OCI-LY1 (cell line): ENCODE measurements at regions not wholly inside any gene's neighbourhood (a gene's known extent, or its start where the extent isn't known, plus 50 kb on each side); places are given as distances from the start of the nearest gene placed in this dataset.
A peak's percentile ranks its signal among the peaks of the same experiment; 100 is the strongest.

Experiments
- H2AFZ ChIP-seq: fragments of 200-600 bp; sonication (generic), shearing (Covaris generic); 2 replicates; pipeline ENCODE4 v1.6.0; 2014; ENCODE audit warnings: antibody characterized with exemption, mild to moderate bottlenecking, low read length
- H3F3A ChIP-seq: fragments of 200-600 bp; sonication (generic), shearing (Covaris generic); 2 replicates; pipeline ENCODE4 v1.6.0; 2014; ENCODE audit warnings: mild to moderate bottlenecking, antibody characterized with exemption, low read length, moderate library complexity; ENCODE audit not compliant: insufficient read depth
- H3K27ac ChIP-seq: fragments of 200-600 bp; sonication (generic); 2 replicates; pipeline ENCODE4 v1.5.1; 2014; ENCODE audit warnings: low read length, mixed run types, mild to moderate bottlenecking, low read depth; ENCODE audit not compliant: poor library complexity, severe bottlenecking
- H3K27me3 ChIP-seq: fragments of 200-600 bp; sonication (generic); 2 replicates; pipeline ENCODE4 v1.6.0; 2014; ENCODE audit warnings: antibody characterized with exemption, mild to moderate bottlenecking, low read length, moderate library complexity; ENCODE audit not compliant: insufficient read depth
- H3K36me3 ChIP-seq: fragments of 200-600 bp; sonication (generic); 2 replicates; pipeline ENCODE4 v1.6.1; 2014; ENCODE audit warnings: mild to moderate bottlenecking, antibody characterized with exemption, low read length, moderate library complexity, mixed read lengths; ENCODE audit not compliant: insufficient read depth
- H3K4me1 ChIP-seq: fragments of 200-600 bp; sonication (generic); 2 replicates; pipeline ENCODE4 v1.5.1; 2014; ENCODE audit warnings: mild to moderate bottlenecking, low read length, moderate library complexity; ENCODE audit not compliant: insufficient read depth, severe bottlenecking
- H3K4me2 ChIP-seq: fragments of 200-600 bp; sonication (generic), shearing (Covaris generic); 2 replicates; pipeline ENCODE4 v1.6.1; 2014; ENCODE audit warnings: low read length
- H3K4me3 ChIP-seq: fragments of 200-600 bp; sonication (generic); 2 replicates; pipeline ENCODE4 v1.5.1; 2014; ENCODE audit warnings: low read length, low read depth, mild to moderate bottlenecking, mixed read lengths; ENCODE audit not compliant: poor library complexity, severe bottlenecking
- H3K79me2 ChIP-seq: fragments of 200-600 bp; shearing (Covaris generic); 2 replicates; pipeline ENCODE4 v1.6.1; 2016; ENCODE audit warnings: mixed run types, low read length, mixed read lengths; ENCODE audit not compliant: insufficient read depth
- H3K9ac ChIP-seq: fragments of 200-600 bp; sonication (generic), shearing (Covaris generic); 2 replicates; pipeline ENCODE4 v1.6.1; 2014; ENCODE audit warnings: mild to moderate bottlenecking, low read length, mixed read lengths
- H3K9me2 ChIP-seq: fragments of 200-600 bp; sonication (generic), shearing (Covaris generic); 2 replicates; pipeline ENCODE4 v1.6.1; 2014; ENCODE audit warnings: low read depth, mild to moderate bottlenecking, low read length, mixed read lengths
- H3K9me3 ChIP-seq: fragments of 200-600 bp; shearing (Covaris generic); 2 replicates; pipeline ENCODE4 v1.6.1; 2014; ENCODE audit warnings: low read length, mixed read lengths
- H4K20me1 ChIP-seq: fragments of 200-600 bp; sonication (generic), shearing (Covaris generic); 2 replicates; pipeline ENCODE4 v1.6.0; 2016; ENCODE audit warnings: mild to moderate bottlenecking, low read length; ENCODE audit not compliant: insufficient read depth
- CTCF ChIP-seq: fragments of 200-600 bp; sonication (generic), shearing (Covaris generic); IDR thresholded peaks from 2 replicates; pipeline ENCODE4 v1.5.1; 2017; ENCODE audit warnings: mild to moderate bottlenecking, antibody characterized with exemption, low read length, moderate library complexity, mixed read lengths
- EZH2 ChIP-seq: fragments of 200-600 bp; sonication (generic), shearing (Covaris generic); IDR thresholded peaks from 2 replicates; pipeline ENCODE4 v1.8.0; 2017; ENCODE audit warnings: borderline replicate concordance, mixed run types, mild to moderate bottlenecking, antibody characterized with exemption, low read length, moderate library complexity, mixed read lengths

- H3K4me1 ChIP-seq: peaks cover 18% of the 10 kb centered on the region
- no peaks in the 10 kb centered on the region for H3K9me2 ChIP-seq
- H3K27ac ChIP-seq: no peak overlapping the region
- no peaks in the 10 kb centered on the region for H3K27me3 ChIP-seq
- peak overlapping the region; percentile 51; the same call in 1 of the 2 replicates for H3K4me2 ChIP-seq
- no peaks in the 10 kb centered on the region for H3F3A ChIP-seq
- no peak overlapping the region for H2AFZ ChIP-seq
- TF ChIP-seq EZH2 (no peak), CTCF (no peak)
- no peaks in the 10 kb centered on the region for H3K9me3 ChIP-seq
- H3K9ac ChIP-seq: no peak overlapping the region
- H4K20me1 ChIP-seq: no peaks in the 10 kb centered on the region
- no peak overlapping the region for H3K4me3 ChIP-seq
- no peaks in the 10 kb centered on the region for H3K36me3 ChIP-seq
- H3K79me2 ChIP-seq: no peaks in the 10 kb centered on the region
These were observed 98.0 kb upstream of the PIK3CG start for GRCh38 chr7:106767078-106767477.

- H3K9ac ChIP-seq: 0 out of 2 replicates have a peak overlapping the region, but pooled peaks have one; percentile 7
- no peaks in the 10 kb centered on the region for H3K9me2 ChIP-seq
- H3F3A ChIP-seq: no peaks in the 10 kb centered on the region
- H2AFZ ChIP-seq: peak overlapping the region; percentile 70
- H3K27me3 ChIP-seq: no peaks in the 10 kb centered on the region
- no peaks in the 10 kb centered on the region for H4K20me1 ChIP-seq
- peaks cover 18% of the 10 kb centered on the region for H3K4me1 ChIP-seq
- H3K36me3 ChIP-seq: no peaks in the 10 kb centered on the region
- H3K4me3 ChIP-seq: peak overlapping the region; percentile 37
- no peak for TF ChIP-seq EZH2
- TF ChIP-seq CTCF: no peak
- peak overlapping the region; percentile 51 for H3K4me2 ChIP-seq
- H3K9me3 ChIP-seq: no peaks in the 10 kb centered on the region
- no peak overlapping the region for H3K27ac ChIP-seq
- H3K79me2 ChIP-seq: no peaks in the 10 kb centered on the region
These were observed 97.4 kb upstream of the PIK3CG start for GRCh38 chr7:106767498-106768323.

- no peaks in the 10 kb centered on the region for H3K36me3 ChIP-seq
- no peaks in the 10 kb centered on the region for H3K9me3 ChIP-seq
- TF ChIP-seq CTCF: no peak
- TF ChIP-seq EZH2: no peak
- 0 out of 2 replicates have a peak overlapping the region, but pooled peaks have one; percentile 7 for H3K9ac ChIP-seq
- H3K4me3 ChIP-seq: peak overlapping the region; percentile 37
- peak overlapping the region; percentile 51 for H3K4me2 ChIP-seq
- H3K4me1 ChIP-seq: peaks cover 18% of the 10 kb centered on the region
- H3K27me3 ChIP-seq: no peaks in the 10 kb centered on the region
- no peaks in the 10 kb centered on the region for H3F3A ChIP-seq
- H3K79me2 ChIP-seq: no peaks in the 10 kb centered on the region
- no peak overlapping the region for H3K27ac ChIP-seq
- no peaks in the 10 kb centered on the region for H4K20me1 ChIP-seq
- H3K9me2 ChIP-seq: no peaks in the 10 kb centered on the region
- H2AFZ ChIP-seq: peak overlapping the region; percentile 70
These were observed 96.7 kb upstream of the PIK3CG start for GRCh38 chr7:106768324-106768751.
